Limb (tissue), 2 donors: ENCODE measurements at regions not wholly inside any gene's neighbourhood (a gene's known extent, or its start where the extent isn't known, plus 50 kb on each side); places are given as distances from the start of the nearest gene placed in this dataset.

Experiments
- DNase-seq, 2 donors: peaks; one replicate each; pipeline ENCODE4 v3.0.0-alpha.2; 2016; ENCODE audit errors: extremely low spot score in 2 of 2

DNA sequence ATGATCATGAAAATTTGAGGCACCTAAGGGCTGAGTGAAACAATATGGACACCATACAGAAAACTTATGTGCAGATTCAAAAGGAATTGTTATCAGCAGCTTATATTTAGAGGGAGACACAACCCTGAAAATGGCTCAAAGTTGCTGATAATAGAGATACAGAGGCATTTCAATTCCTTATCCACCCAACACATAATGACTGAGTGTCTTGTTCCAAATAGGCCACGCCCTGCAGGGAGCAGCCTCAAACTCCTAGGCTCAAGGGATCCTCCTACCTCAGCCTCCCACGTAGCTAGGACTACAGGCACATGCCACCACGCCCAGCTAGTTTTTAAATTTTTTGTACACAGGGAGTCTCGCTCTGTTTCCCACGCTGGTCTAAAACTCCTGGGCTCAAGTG is 79.0 kb downstream of the LBH start:
- DNase-seq = no peak

DNA sequence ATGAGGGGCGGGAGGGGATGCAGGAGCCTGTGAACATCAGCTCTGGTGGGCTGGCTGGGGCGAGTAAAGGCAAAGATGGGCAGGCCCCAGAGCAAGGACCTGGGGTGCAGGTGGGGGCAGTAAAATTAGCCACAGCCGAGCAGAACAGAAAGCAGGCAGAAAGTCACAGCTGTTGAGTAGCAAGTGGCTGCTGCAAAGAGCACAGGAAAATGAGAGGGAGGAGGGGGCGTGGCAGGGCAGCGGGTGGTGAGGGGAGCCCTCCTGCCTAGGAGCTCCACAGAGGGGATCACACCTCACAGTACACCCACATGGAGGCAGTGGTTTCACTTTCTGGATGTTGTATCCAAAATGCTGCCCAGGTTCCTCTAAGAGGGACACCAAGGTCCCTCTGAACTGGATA is 79.6 kb downstream of the LBH start:
- DNase-seq = no peak

DNA sequence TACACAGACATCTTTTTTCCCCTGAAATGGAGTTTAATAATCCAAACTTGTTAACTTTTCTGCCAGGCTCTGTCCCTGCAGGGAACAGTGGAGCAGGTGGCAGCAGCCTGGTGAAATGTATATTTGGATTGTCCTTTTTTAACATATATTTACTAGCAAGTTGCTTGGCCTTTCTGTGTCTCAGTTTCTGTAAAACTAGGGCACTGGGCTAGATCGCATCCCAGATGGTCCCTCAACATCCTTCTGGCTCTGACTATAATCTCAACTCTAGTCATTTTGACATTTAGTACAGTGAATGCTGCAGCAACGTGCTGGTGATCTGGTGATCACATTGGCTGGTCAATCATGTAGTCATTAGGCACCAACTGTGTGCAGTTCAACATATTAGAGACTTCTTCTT is 80.4 kb downstream of the LBH start:
- DNase-seq = no peak

DNA sequence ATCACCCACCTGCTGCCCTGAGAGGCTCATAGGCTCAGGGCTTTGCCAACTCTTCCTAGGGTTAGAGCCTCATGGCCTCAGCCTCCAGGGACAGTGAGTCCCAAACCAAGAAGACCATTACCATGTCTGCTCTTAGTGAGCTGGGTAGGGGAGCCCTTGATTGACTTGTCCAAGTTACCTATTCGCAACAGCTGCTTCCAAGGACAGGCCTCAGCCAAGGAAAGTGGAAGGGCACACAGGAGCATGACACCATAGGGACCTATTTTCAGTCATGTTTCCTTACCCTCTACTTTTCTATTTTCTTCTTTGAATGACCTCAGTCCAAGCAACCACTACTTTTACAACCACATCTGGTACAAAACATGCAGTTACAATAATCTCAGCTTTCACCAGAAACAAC is 81.6 kb downstream of the LBH start:
- no peak for DNase-seq

DNA sequence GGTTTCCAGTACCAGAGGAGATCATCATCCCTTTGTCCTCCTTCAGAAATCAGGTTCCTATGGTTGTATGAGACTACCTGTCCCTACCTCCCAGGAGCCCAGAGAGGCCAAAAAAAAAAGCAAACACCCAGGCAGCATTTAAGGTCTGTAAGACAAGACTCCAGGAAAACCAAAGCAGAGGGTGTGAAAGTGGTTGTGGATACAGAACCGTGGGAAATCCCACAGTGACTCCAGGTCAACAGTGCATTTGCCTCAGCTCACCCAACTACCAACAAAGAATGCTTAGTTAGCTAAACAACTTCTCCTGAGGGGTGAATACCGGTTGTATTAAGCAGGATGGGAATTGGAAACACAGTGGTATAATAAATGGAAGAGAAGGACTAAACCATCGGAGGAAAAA is 83.6 kb downstream of the LBH start:
- no peak for DNase-seq

DNA sequence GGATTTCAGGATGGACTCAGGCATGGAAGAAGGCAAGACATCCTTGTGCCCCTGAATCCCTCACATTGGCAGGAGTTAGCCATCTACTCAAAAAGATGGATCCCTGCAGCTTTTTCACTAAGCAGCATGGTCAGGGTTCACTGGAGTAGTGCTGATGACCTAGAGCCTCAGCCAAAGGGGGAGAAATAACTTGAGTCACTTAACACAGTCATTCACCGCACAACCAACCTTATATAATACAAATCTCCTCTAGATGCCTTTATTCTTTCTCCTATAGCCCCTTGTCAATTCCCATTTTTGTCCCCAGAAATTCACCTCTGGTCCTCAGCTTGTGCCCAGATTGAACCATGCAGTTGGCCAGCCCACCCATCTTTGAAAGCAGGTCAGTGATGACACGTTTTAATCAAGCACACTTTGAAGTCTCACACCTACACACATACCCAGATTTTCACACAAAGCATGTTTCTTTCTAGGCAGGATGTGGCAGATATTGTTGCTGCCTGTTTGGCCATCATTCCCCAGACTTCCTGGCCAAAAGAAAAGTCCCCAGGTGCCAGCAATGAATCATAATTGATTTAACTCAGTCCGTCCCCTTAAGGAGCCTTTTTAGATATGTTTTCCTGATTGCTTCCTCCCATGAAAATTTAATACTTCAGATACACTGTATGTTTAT is 84.2 kb downstream of the LBH start:
- no peak for DNase-seq

DNA sequence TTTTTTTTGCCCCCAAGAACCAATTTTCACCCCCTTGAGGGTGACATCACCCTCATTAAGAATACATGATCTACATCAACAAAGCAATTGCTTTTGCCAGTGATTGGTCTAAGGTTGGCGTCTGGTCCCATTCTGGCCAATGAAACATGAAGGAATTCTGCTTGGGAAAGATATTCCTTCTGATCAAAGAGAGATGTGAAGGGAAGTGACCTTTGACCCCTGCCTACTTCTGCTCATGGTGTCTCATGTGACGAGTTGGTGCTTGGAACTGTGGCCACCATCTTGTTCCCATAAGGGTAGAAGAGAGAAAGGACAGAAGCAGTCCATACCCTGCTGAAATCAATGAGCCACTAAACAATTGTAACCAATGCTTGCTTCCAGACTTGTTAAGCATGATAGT is 85.1 kb downstream of the LBH start:
- no peak for DNase-seq

DNA sequence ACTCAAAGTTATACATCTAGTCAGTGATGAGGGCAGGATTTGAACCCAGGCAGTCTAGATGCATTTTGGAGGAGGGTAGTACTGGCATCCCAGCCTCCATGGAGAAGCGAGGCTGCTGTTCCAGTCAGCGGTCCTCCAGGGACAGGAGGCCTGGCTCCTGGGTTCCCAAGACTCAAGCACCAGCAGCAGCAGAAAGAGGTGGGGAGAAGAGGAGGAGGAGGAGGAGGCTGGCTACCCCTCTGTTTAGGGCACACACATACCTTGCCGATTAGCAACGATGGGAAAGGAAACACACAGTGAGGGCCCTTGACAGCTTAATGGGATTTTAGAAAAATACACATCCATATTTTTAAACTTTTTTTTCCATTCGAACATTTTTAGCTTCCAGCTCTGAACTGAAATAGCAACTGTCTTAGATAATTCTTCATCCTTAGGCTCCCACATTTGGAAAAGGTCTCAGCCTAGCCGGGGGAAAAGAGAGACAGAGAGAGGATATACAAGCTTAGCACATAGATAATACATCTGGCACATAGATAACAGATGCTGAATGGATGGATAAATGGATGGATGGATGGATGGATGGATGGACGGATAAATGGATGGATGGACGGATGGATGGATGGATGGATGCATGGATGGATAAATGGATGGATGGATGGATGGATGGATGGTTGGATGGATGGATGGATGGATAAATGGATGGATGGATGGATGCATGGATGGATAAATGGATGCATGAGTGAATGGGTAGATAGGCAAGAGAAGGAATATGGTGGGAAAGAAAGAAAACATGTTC is 87.9 kb downstream of the LBH start:
- no peak for DNase-seq

DNA sequence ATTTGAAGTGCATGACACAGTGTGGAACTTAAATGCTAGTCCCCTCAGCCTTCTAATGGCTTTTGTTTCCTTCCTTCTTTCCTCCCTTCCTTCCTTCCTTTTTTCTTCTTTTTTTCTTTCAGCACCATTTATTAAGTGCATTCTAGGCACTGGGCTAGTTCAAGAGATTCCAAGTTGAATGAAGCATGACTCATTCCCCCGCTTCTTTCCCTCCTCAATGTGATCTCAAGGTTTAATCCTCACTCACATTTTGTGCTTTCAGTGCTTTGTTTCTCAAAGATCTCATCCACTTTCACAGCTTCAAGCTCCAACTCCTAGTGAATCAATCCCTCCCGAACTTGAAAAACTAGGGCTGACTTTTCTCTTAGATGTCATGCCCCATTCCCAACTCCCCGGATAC is 90.1 kb downstream of the LBH start:
- no peak for DNase-seq

DNA sequence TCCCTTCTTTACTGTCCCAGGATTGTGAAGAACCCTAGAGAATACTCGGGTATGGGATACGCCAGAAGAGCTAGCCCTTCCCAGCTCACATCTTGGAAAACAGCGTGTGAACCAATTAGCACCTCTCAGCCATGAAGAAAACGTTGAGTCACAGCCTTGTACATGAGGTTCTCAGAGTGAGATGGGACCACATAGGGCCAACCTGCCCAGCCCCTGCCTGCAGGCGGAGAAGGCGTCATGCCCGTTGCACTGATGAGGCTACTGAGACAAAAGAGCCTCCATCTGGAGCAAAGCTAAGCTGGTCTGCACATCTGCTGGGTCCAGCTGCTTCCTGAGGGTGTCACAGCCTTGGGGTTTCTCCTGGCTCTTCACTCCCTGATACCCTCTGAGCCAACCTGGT is 92.2 kb downstream of the LBH start:
- DNase-seq = no peak

DNA sequence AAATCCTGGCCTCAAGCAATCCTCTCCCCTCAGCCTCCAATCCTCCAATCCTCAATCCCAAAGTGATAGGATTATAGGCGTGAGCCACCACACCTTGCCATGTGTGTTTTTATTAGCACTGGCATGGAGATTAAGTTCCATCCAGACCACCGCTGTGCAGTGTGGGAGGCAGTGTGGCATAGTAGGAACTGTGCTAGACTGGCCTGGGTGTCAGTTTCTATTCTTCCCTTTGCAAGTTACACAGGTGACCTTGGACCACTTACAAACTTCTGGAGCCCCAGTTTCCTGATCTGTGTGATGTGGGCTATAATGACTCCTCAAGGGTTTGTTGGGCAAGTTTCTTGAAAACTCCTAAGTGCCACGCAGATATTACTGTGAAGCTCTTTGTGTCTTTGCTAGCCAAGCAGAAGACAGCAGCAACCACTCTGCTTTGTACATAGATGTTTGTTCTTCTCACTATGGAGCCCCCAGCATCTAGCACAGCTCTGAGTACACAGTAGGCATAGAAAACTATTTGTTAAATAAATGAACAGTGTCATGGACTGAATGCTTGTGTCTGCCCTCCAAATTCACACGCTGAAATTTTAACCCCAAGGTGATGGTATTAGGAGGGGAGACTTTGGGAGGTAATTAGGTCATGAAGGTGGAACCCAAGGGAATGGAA is 93.0 kb downstream of the LBH start:
- no peak for DNase-seq

DNA sequence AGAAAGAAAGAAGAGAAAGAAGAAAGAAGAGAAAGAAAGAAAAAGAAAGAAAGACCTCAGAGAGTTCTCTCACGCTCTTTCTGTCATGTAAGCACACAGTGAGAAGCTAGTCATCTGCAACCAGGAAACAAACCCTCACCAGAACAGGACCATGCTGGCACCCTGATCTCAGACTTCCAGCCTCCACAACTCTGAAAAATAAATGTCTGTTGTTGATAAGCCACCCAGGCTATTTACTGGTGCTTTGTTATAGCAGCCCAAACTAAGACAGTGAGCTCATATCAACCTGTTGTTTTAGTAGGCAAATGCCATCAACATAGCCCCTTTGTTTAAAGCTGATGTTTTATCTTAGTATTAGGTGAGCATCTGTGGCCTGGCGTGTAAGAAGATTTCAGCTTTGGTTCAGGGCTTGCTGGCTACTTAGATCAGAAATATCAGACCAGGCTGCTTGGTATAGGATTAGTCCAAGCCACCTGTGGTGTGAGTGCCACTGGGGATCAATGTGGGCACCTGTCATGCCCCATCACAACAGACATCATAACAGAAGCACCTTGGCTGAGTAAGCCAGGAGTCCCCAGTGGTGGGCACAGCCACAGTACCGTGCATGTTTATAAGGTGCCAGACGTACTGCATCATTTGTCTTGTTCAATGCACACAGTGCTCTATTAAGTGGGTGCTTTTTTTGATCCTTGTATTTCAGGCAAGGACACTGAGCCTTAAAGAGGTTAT is 94.4 kb downstream of the LBH start:
- DNase-seq = no peak

DNA sequence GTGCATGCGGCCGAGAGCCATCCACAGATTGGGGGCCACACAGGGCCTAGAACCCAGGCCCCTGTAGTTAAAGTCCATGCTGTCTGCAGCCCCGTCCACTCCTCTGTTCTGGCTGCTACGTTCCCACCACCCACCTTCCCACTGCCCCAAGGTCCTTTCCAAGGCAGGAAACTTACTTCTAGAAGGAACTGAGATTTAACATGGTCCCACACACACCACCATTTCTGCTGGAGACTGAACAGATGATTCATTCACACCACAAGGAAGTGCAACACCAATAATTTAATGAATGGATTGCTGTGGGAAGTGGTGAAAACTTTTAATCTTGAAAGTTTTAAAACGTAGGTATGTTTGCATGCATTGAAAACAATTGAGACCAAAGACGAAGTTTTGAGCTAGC is 95.2 kb downstream of the LBH start:
- DNase-seq = no peak

DNA sequence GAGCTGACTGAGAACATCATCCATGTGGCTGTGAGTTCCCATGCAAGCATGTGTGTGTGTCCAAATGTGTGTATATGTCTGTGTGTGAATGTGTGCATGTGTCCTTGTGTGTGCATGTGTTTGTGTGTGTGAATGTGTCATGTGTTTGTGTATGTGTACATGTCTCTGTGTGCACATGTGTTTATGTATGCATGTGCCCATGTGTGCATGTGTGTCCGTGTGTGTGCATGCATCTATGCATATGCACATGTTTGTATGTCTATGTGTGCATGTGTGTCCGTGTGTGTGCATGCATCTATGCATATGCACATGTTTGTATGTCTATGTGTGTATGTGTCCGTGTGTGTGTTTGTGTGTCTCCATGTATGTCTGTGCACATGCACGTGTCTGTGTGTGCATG is 99.7 kb downstream of the LBH start:
- no peak for DNase-seq

DNA sequence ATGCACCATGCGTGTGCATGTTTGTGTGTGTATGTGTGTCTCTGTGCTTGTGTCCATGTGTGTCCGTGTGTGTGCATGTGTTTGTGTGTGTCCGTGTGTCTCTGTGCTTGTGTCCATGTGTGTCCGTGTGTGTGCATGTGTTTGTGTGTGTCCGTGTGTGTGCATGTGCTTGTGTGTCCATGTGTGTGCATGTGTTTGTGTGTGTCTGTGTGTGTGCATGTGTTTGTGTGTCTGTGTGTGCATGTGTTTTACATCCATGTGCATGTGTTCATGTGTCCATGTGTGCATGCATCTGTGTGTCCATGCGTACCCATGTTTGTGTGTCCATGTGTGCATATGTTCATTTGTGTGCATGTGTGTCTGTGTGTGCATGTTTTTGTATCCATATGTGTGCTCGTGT is 100.5 kb downstream of the LBH start:
- DNase-seq = no peak

DNA sequence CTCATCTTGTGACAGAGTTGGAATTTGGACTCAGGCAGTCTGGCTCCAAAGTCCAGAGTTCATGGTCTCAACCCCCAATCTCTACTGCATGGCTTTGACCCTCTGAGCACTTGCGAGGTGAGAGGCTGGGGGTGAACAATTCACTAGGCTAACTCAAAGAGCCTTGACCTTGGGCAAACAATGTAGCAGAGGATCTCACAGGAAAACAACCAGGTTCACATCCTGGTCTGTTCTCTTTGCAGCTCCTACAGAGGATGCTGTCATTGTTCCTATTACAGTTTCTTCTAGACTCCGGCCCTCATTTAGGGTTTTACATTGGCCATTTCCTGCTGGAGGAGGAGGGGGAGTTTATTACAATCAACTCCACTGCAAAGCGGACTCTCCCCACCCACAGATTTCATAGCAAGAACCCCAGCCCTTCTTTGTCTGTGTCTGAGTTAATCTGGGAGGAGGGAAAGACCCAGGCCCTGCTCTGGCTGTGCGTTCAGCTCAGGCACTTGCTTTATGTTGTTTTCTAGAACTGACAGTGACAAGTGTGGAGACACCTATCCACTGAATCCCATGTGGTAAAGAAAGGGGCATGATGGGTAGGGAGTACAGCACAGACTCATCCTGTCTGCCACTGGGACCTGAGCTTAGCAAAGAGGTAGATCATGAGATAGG is 101.6 kb downstream of the LBH start:
- DNase-seq = no peak

DNA sequence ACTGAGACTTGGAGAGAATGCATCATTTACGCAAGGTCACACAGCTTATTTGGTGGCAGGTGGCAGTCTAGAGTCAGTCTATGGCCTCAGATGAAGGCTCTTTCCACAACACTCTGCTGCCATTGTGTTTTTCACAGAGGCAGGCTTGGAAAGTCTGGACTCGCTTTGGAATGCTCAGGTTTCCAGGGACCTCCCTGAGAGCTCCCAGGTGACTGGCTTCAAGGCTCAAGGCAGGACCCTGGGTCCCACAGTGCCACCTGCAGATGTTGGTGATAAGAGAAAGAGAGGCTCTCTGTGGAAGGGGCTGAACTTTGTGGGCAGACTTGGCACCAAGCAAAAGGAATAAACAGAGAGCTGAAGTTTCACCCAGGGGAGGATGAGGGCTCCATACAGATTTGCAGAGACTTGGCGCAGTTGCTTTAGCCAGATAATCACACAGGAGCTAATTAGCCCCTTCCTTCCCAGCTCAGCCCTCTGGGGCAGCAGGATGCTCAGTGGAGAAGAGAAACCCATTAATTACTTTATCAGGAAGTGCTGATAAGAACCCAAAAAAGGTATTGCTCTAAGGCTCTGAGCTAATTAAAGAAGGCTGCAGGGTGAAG is 103.5 kb downstream of the LBH start:
- no peak for DNase-seq

DNA sequence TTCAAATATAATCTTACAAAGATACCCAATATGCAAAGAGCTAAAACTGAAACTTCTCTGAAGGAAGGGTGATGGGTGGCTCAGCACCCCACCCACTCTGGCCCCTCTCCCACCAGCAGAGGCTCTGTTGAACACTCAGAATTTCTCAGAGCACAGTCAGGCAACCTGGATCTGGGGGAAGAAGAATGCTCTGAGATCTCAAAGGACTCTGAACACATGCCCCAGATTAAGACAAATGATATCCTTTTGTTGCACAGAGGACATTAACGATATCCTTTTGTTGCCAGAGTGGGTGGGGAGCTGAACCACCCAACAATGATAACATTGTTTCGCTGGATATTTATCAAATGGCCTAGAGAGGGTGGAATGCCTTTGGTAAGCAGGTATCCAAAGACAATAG is 104.8 kb downstream of the LBH start:
- DNase-seq = no peak

DNA sequence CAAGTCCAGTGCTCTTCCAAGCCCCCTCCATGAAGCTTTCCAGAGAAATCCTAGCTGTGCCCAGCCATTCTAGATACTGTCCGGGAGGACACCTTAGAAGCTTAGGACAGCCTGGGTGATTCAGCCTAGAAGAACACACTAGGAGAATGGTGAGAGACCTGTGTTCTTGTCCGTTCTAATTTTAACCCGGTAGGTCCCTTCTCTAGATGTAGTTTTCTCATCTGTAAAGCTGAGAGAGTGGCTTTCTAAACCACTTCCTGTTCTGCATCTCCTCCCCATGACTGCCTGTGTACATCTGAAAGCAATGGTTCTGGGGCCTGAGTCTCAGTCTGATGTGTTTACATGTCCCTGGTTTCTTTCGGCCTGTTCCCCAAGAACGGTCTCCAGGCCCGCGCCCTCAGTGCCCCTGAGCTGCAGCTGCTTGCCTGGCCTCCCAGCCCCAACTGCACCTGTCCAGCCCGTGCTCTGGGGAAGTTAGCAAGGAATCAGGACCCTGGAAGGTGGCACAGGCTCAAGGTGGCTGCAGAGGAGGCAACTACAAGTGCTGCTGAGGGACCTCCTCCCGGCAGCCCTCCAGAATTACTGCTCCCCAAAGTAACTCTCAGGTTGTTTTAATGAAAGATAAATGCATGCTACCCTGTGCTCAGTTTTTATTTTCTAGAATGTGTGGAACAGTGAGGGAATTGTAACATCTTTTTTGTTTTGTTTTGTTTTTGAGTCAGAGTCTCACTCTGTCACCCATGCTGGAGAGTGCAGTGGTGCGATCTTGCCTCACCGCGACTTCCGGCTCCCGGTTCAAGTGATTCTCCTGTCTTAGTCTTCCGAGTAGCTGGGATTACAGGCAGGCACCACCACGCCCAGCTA is 105.9 kb downstream of the LBH start:
- DNase-seq = no peak

DNA sequence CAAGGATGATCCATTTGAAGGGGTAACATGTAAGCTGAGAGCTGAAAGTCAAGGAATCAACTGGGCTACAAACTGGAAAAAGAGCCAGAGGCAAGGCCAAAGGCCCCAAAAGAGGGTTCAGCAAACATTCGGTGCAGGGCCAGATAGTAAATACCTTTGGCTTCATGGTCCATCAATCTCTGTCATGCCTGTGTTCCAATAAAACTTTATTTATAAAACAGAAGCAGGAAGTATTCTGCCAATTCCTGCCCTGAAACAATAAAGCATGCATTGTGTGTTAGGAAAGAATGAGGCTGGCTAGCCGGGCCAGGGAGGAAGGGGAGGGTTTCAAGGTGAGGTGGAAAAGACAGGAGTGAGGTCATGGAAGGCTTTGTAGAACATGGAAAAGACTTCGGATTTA is 107.1 kb downstream of the LBH start:
- no peak for DNase-seq
